ENCODE measurements at regions not wholly inside any gene's neighbourhood (a gene's known extent, or its start where the extent isn't known, plus 50 kb on each side); places are given as distances from the start of the nearest gene placed in this dataset.

- Histone ChIP-seq H3K4me1 (no peaks in the 10 kb centered on the region), H3K27ac (no peak overlapping the region), H3K4me3 (no peak overlapping the region), H3K9ac (ENCODE audit: low read depth in 2 of 2, low read length in 2 of 2) (no peak overlapping the region), H3K36me3 (no peaks in the 10 kb centered on the region), H3K27me3 (no peaks in the 10 kb centered on the region), H3K9me3 (no peaks in the 10 kb centered on the region)
- TF ChIP-seq, protein P1, sequence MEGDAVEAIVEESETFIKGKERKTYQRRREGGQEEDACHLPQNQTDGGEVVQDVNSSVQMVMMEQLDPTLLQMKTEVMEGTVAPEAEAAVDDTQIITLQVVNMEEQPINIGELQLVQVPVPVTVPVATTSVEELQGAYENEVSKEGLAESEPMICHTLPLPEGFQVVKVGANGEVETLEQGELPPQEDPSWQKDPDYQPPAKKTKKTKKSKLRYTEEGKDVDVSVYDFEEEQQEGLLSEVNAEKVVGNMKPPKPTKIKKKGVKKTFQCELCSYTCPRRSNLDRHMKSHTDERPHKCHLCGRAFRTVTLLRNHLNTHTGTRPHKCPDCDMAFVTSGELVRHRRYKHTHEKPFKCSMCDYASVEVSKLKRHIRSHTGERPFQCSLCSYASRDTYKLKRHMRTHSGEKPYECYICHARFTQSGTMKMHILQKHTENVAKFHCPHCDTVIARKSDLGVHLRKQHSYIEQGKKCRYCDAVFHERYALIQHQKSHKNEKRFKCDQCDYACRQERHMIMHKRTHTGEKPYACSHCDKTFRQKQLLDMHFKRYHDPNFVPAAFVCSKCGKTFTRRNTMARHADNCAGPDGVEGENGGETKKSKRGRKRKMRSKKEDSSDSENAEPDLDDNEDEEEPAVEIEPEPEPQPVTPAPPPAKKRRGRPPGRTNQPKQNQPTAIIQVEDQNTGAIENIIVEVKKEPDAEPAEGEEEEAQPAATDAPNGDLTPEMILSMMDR (IDR thresholded peaks at IDR 0.05): no peak
- intact Hi-C loops (cut with DNase I): no loop called here
- DNase-seq: no peak
Observed at GRCh38 chr6:23905133-23905815, 220.7 kb upstream of the NRSN1 start.

DNA sequence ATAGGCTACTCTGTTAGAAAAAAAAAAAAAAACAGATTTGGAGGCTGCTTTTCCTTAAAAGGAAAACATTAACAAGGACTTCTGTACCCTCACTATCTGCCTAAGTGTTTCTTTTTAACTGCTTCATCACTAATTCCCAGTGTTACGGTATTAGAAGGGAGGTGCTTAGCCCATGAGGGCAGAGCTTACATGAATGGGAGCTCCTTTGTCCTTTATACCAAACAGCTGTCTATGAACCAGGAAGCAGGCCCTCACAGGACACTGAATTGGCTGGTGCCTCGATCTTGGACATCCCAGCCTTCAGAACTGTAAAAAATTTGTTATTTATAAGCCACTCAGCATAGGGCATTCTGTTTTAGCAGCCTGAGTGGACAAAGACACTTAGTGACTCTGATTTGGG lies 215.6 kb upstream of the NRSN1 start:
- no peak for DNase-seq

GRCh38 chr6:23927935-23928334 lies 198.1 kb upstream of the NRSN1 start:
- Histone ChIP-seq H3K4me3 (no peak overlapping the region), H3K9me3 (no peaks in the 10 kb centered on the region), H3K27me3 (no peaks in the 10 kb centered on the region), H3K4me1 (no peaks in the 10 kb centered on the region), H3K27ac (no peak overlapping the region), H3K9ac (ENCODE audit: low read depth in 2 of 2, low read length in 2 of 2) (no peak overlapping the region), H3K36me3 (no peaks in the 10 kb centered on the region)
- intact Hi-C loops (cut with DNase I): no loop called here
- TF ChIP-seq, protein P1 (IDR thresholded peaks at IDR 0.05): no peak
- no peak for DNase-seq

More for the DNA sequence above, 215.6 kb upstream of the NRSN1 start:
- H3K4me1 ChIP-seq: no peaks in the 10 kb centered on the region
- H3K9ac ChIP-seq (ENCODE audit: low read depth in 2 of 2, low read length in 2 of 2): no peak overlapping the region
- no peak overlapping the region for H3K27ac ChIP-seq
- TF ChIP-seq, protein P1 (IDR thresholded peaks at IDR 0.05): no peak
- no peaks in the 10 kb centered on the region for H3K27me3 ChIP-seq
- no peaks in the 10 kb centered on the region for H3K9me3 ChIP-seq
- intact Hi-C loops (cut with DNase I): no loop called here
- H3K4me3 ChIP-seq: no peak overlapping the region
- no peaks in the 10 kb centered on the region for H3K36me3 ChIP-seq

DNA sequence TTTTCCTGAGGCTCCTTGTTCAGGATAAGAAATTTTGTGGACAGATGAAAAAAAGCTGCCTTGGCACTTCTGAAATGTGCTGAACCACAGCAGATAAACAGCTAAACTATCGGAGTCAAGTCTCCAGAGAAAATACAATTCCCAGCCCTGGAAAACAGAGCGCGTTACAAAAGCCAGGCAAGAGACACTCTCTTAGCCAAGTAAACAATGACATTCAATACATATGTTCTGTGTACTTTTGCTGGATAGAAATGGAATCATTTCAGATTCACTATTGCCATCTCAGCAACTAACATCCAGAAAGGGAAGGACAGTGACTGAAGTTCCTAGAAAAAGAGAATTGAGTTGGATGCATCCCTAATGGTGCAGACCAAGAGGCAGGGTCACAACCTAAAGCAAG lies 196.8 kb upstream of the NRSN1 start:
- H3K4me1 ChIP-seq: no peaks in the 10 kb centered on the region
- no peak overlapping the region for H3K27ac ChIP-seq
- H3K27me3 ChIP-seq: no peaks in the 10 kb centered on the region
- H3K4me3 ChIP-seq: no peak overlapping the region
- TF ChIP-seq, protein P1 (IDR thresholded peaks at IDR 0.05): no peak
- H3K9me3 ChIP-seq: no peaks in the 10 kb centered on the region
- no peaks in the 10 kb centered on the region for H3K36me3 ChIP-seq
- intact Hi-C loops (cut with DNase I): no loop called here
- H3K9ac ChIP-seq (ENCODE audit: low read depth in 2 of 2, low read length in 2 of 2): no peak overlapping the region
- DNase-seq: no peak

GRCh38 chr6:23940466-23940865 lies 185.5 kb upstream of the NRSN1 start:
- intact Hi-C loops (cut with DNase I): no loop called here
- Histone ChIP-seq H3K27me3 (no peaks in the 10 kb centered on the region), H3K27ac (no peak overlapping the region), H3K36me3 (no peaks in the 10 kb centered on the region), H3K4me3 (no peak overlapping the region), H3K4me1 (no peaks in the 10 kb centered on the region), H3K9me3 (no peaks in the 10 kb centered on the region), H3K9ac (ENCODE audit: low read depth in 2 of 2, low read length in 2 of 2) (no peak overlapping the region)
- DNase-seq: no peak
- TF ChIP-seq, protein P1 (IDR thresholded peaks at IDR 0.05): no peak
